Activated T-cell treated with anti-CD3 and anti-CD28 coated beads for 1 hour (primary cell): ENCODE measurements at regions not wholly inside any gene's neighbourhood (a gene's known extent, or its start where the extent isn't known, plus 50 kb on each side); places are given as distances from the start of the nearest gene placed in this dataset.
A peak's percentile ranks its signal among the peaks of the same experiment; 100 is the strongest.

Experiments
- DNase-seq: peaks from one replicate; pipeline ENCODE4 v3.0.0-alpha.2; 2020; ENCODE audit warnings: low read depth

GRCh38 chr7:17608114-17608833, 309.8 kb downstream of the AHR start:
- no peak for DNase-seq

- no peak for DNase-seq
These were observed 313.2 kb downstream of the AHR start for GRCh38 chr7:17611611-17612010.

GRCh38 chr7:17613338-17614041, 315.0 kb downstream of the AHR start:
- DNase-seq, result no peak

GRCh38 chr7:17617380-17617779, 318.9 kb downstream of the AHR start:
- no peak for DNase-seq

- DNase-seq, result no peak
These were observed 319.6 kb downstream of the AHR start for GRCh38 chr7:17617857-17618651.

GRCh38 chr7:17618652-17618974, 320.2 kb downstream of the AHR start:
- no peak for DNase-seq

- no peak for DNase-seq
These were observed 320.9 kb downstream of the AHR start for GRCh38 chr7:17619196-17619818.

- DNase-seq, result no peak
These were observed 319.7 kb downstream of the SNX13 start for GRCh38 chr7:17620566-17620965.

- no peak for DNase-seq
These were observed 317.8 kb downstream of the SNX13 start for GRCh38 chr7:17622451-17622850.

GRCh38 chr7:17623546-17624185, 316.6 kb downstream of the SNX13 start:
- no peak for DNase-seq

- no peak for DNase-seq
These were observed 315.9 kb downstream of the SNX13 start for GRCh38 chr7:17624379-17624778.

GRCh38 chr7:17625043-17625442, 315.3 kb downstream of the SNX13 start:
- no peak for DNase-seq

GRCh38 chr7:17626235-17626634, 314.1 kb downstream of the SNX13 start:
- no peak for DNase-seq

- DNase-seq, result no peak
These were observed 309.2 kb downstream of the SNX13 start for GRCh38 chr7:17631061-17631460.

GRCh38 chr7:17632384-17632783, 307.9 kb downstream of the SNX13 start:
- no peak for DNase-seq

- no peak for DNase-seq
These were observed 307.2 kb downstream of the SNX13 start for GRCh38 chr7:17633067-17633466.

GRCh38 chr7:17638727-17639126, 301.6 kb downstream of the SNX13 start:
- no peak for DNase-seq

- DNase-seq, result peak; percentile 2
These were observed 299.4 kb downstream of the SNX13 start for GRCh38 chr7:17640730-17641377.

GRCh38 chr7:17645500-17645899, 294.8 kb downstream of the SNX13 start:
- DNase-seq, result no peak

- no peak for DNase-seq
These were observed 293.9 kb downstream of the SNX13 start for GRCh38 chr7:17646253-17646956.

- no peak for DNase-seq
These were observed 289.0 kb downstream of the SNX13 start for GRCh38 chr7:17651341-17651740.
